ENCODE measurements at regions not wholly inside any gene's neighbourhood (a gene's known extent, or its start where the extent isn't known, plus 50 kb on each side); places are given as distances from the start of the nearest gene placed in this dataset.

- H3K4me1 ChIP-seq = peaks cover 0 to 9% of the 10 kb centered on the region in 2 donors
- no peak for TF ChIP-seq CTCF (IDR thresholded peaks at IDR 0.05)
- no peaks in the 10 kb centered on the region for H3K36me3 ChIP-seq
- DNase-seq (ENCODE audit: low spot score) = no peak
- no peak overlapping the region for H3K4me3 ChIP-seq
- no peaks in the 10 kb centered on the region for H3K9me3 ChIP-seq
- no peak overlapping the region for H3K27ac ChIP-seq
- no peaks in the 10 kb centered on the region for H3K27me3 ChIP-seq
Measured at GRCh38 chr3:72127224-72127612, 342.3 kb upstream of the PROK2 start.

- Histone ChIP-seq H3K27me3 (no peaks in the 10 kb centered on the region), H3K36me3 (no peaks in the 10 kb centered on the region), H3K4me1 (peaks cover 0 to 9% of the 10 kb centered on the region in 2 donors), H3K4me3 (no peak overlapping the region), H3K9me3 (no peaks in the 10 kb centered on the region), H3K27ac (no peak overlapping the region)
- TF ChIP-seq CTCF (IDR thresholded peaks at IDR 0.05) = no peak
- DNase-seq (ENCODE audit: low spot score) = no peak
Measured at GRCh38 chr3:72126441-72127223, 341.7 kb upstream of the PROK2 start.

- Histone ChIP-seq H3K4me1 (peaks cover 0 to 2% of the 10 kb centered on the region in 2 donors), H3K4me3 (no peak overlapping the region), H3K27ac (peak overlapping the region in 1 of 2 donors; percentile 56), H3K27me3 (no peaks in the 10 kb centered on the region), H3K9me3 (no peaks in the 10 kb centered on the region), H3K36me3 (no peaks in the 10 kb centered on the region)
- TF ChIP-seq CTCF (IDR thresholded peaks at IDR 0.05) = no peak
- DNase-seq (ENCODE audit: low spot score) = peak; percentile 86
Measured at GRCh38 chr3:72123908-72124441, 339.0 kb upstream of the PROK2 start.

- DNase-seq (ENCODE audit: low spot score) = no peak
- Histone ChIP-seq H3K36me3 (no peaks in the 10 kb centered on the region), H3K4me3 (no peak overlapping the region), H3K27me3 (no peaks in the 10 kb centered on the region), H3K9me3 (no peaks in the 10 kb centered on the region), H3K27ac (no peak overlapping the region), H3K4me1 (no peaks in the 10 kb centered on the region)
- TF ChIP-seq CTCF (IDR thresholded peaks at IDR 0.05) = no peak
Measured at GRCh38 chr3:72120806-72121778, 336.1 kb upstream of the PROK2 start.

- no peak for TF ChIP-seq CTCF (IDR thresholded peaks at IDR 0.05)
- H3K4me3 ChIP-seq = no peak overlapping the region
- no peak for DNase-seq (ENCODE audit: low spot score)
- no peaks in the 10 kb centered on the region for H3K36me3 ChIP-seq
- H3K4me1 ChIP-seq = no peaks in the 10 kb centered on the region
- H3K27ac ChIP-seq = no peak overlapping the region
- no peaks in the 10 kb centered on the region for H3K27me3 ChIP-seq
- no peaks in the 10 kb centered on the region for H3K9me3 ChIP-seq
Measured at GRCh38 chr3:72120039-72120438, 335.1 kb upstream of the PROK2 start.

Measured in right atrium auricular region (tissue), 2 donors.